Hepatocyte (in vitro differentiated cells): ENCODE measurements at regions not wholly inside any gene's neighbourhood (a gene's known extent, or its start where the extent isn't known, plus 50 kb on each side); places are given as distances from the start of the nearest gene placed in this dataset.

Experiments
- DNase-seq: peaks from one replicate; pipeline ENCODE4 v3.0.0-alpha.2; 2016; ENCODE audit warnings: low spot score
- H2AFZ ChIP-seq: fragments of 200-600 bp; sonication (generic); 2 replicates; pipeline ENCODE4 v1.6.0; 2016; ENCODE audit warnings: antibody characterized with exemption, mild to moderate bottlenecking
- H3K27ac ChIP-seq: fragments of 200-600 bp; sonication (generic); 2 replicates; pipeline ENCODE4 v1.5.1; 2016; ENCODE audit warnings: mild to moderate bottlenecking
- H3K27me3 ChIP-seq: fragments of 200-600 bp; sonication (generic); 2 replicates; pipeline ENCODE4 v1.6.1; 2016
- H3K36me3 ChIP-seq: fragments of 200-600 bp; sonication (generic); replicated peaks from 2 replicates; pipeline ENCODE4 v1.5.1; 2016; ENCODE audit warnings: low read depth; ENCODE audit not compliant: insufficient read depth
- H3K4me1 ChIP-seq: fragments of 200-600 bp; sonication (generic); 2 replicates; pipeline ENCODE4 v1.5.1; 2016; ENCODE audit warnings: mild to moderate bottlenecking, moderate library complexity; ENCODE audit not compliant: insufficient read depth
- H3K4me2 ChIP-seq: fragments of 200-600 bp; sonication (generic); 2 replicates; pipeline ENCODE4 v1.6.0; 2016
- H3K4me3 ChIP-seq: fragments of 200-600 bp; sonication (generic); 2 replicates; pipeline ENCODE4 v1.5.1; 2016; ENCODE audit warnings: mild to moderate bottlenecking
- H3K79me2 ChIP-seq: fragments of 200-600 bp; sonication (generic); 2 replicates; pipeline ENCODE4 v1.6.0; 2017; ENCODE audit warnings: mild to moderate bottlenecking
- H3K9me2 ChIP-seq: fragments of 200-600 bp; sonication (generic); replicated peaks from 2 replicates; pipeline ENCODE4 v1.6.0; 2017; ENCODE audit warnings: mild to moderate bottlenecking; ENCODE audit not compliant: insufficient read depth
- H3K9me3 ChIP-seq: fragments of 200-600 bp; sonication (generic); 2 replicates; pipeline ENCODE4 v1.5.1; 2016; ENCODE audit warnings: low read depth, mild to moderate bottlenecking
- H4K20me1 ChIP-seq: fragments of 200-600 bp; sonication (generic); 2 replicates; pipeline ENCODE4 v1.6.0; 2016; ENCODE audit warnings: mild to moderate bottlenecking; ENCODE audit not compliant: insufficient read depth, poor library complexity, severe bottlenecking
- CTCF ChIP-seq: fragments of 200-600 bp; sonication (generic); IDR thresholded peaks from 2 replicates; pipeline ENCODE4 v1.5.1; 2016; ENCODE audit warnings: antibody characterized with exemption, mild to moderate bottlenecking; ENCODE audit not compliant: poor library complexity
- EZH2 ChIP-seq: fragments of 200-600 bp; sonication (generic); IDR thresholded peaks from 2 replicates; pipeline ENCODE4 v1.6.1; 2016; ENCODE audit warnings: antibody characterized with exemption, mild to moderate bottlenecking, borderline replicate concordance
- EZH2phosphoT487 ChIP-seq: fragments of 200-600 bp; sonication (generic); IDR thresholded peaks from one replicate; pipeline ENCODE4 v1.6.1; 2018; ENCODE audit warnings: antibody characterized with exemption, mild to moderate bottlenecking, low read depth, moderate library complexity; ENCODE audit not compliant: unreplicated experiment, severe bottlenecking
- WGBS: methylation state at CpG from one replicate; pipeline ENCODE4 v1.1.6; 2016; ENCODE audit warnings: low lambda C conversion rate; ENCODE audit errors: missing lambda C conversion rate; 5-methylcytosine and 5-hydroxymethylcytosine counted together

- no peak for DNase-seq
- 80% methylated on average over 2 of the region's 2 CpGs for WGBS
- Histone ChIP-seq H3K4me1 (no peaks in the 10 kb centered on the region), H4K20me1 (no peaks in the 10 kb centered on the region), H3K36me3 (no peaks in the 10 kb centered on the region), H3K9me2 (no peaks in the 10 kb centered on the region), H3K9me3 (no peaks in the 10 kb centered on the region), H3K27me3 (no peaks in the 10 kb centered on the region), H3K4me2 (no peak overlapping the region), H3K79me2 (no peaks in the 10 kb centered on the region), H3K27ac (no peak overlapping the region), H3K4me3 (no peak overlapping the region), H2AFZ (no peak overlapping the region)
- TF ChIP-seq CTCF (no peak), EZH2phosphoT487 (no peak), EZH2 (no peak)
These were observed 520.5 kb downstream of the GBA3 start for GRCh38 chr4:23213198-23213597.

- H3K27ac ChIP-seq = no peak overlapping the region
- H3K79me2 ChIP-seq = no peaks in the 10 kb centered on the region
- no peaks in the 10 kb centered on the region for H4K20me1 ChIP-seq
- no peaks in the 10 kb centered on the region for H3K9me3 ChIP-seq
- H2AFZ ChIP-seq = no peak overlapping the region
- no peak overlapping the region for H3K4me2 ChIP-seq
- H3K9me2 ChIP-seq = no peaks in the 10 kb centered on the region
- TF ChIP-seq EZH2phosphoT487 = no peak
- TF ChIP-seq CTCF = no peak
- no peak for TF ChIP-seq EZH2
- H3K4me1 ChIP-seq = no peaks in the 10 kb centered on the region
- DNase-seq = no peak
- no peaks in the 10 kb centered on the region for H3K36me3 ChIP-seq
- no peaks in the 10 kb centered on the region for H3K27me3 ChIP-seq
- H3K4me3 ChIP-seq = no peak overlapping the region
- 68% methylated on average over 4 of the region's 4 CpGs for WGBS
These were observed 519.8 kb downstream of the GBA3 start for GRCh38 chr4:23212558-23212957.

GRCh38 chr4:23207059-23207458 lies 514.3 kb downstream of the GBA3 start:
- Histone ChIP-seq H2AFZ (no peak overlapping the region), H3K4me1 (no peaks in the 10 kb centered on the region), H3K4me3 (no peak overlapping the region), H3K9me2 (no peaks in the 10 kb centered on the region), H3K36me3 (no peaks in the 10 kb centered on the region), H3K27ac (no peak overlapping the region), H3K4me2 (no peak overlapping the region), H3K9me3 (peaks cover 7% of the 10 kb centered on the region), H3K79me2 (no peaks in the 10 kb centered on the region), H3K27me3 (no peaks in the 10 kb centered on the region), H4K20me1 (no peaks in the 10 kb centered on the region)
- TF ChIP-seq CTCF (no peak), EZH2phosphoT487 (no peak), EZH2 (no peak)
- 76% methylated on average over 1 of the region's 1 CpG for WGBS
- no peak for DNase-seq

GRCh38 chr4:23202712-23203247 lies 510.0 kb downstream of the GBA3 start:
- Histone ChIP-seq H2AFZ (no peak overlapping the region), H3K79me2 (no peaks in the 10 kb centered on the region), H3K27me3 (no peaks in the 10 kb centered on the region), H3K27ac (no peak overlapping the region), H3K36me3 (no peaks in the 10 kb centered on the region), H3K9me2 (no peaks in the 10 kb centered on the region), H3K4me1 (no peaks in the 10 kb centered on the region), H3K9me3 (peaks cover 7% of the 10 kb centered on the region), H3K4me3 (no peak overlapping the region), H3K4me2 (no peak overlapping the region), H4K20me1 (no peaks in the 10 kb centered on the region)
- no peak for DNase-seq
- 67% methylated on average over 8 of the region's 8 CpGs for WGBS
- TF ChIP-seq CTCF (no peak), EZH2 (no peak), EZH2phosphoT487 (no peak)
